ENCODE measurements at regions not wholly inside any gene's neighbourhood (a gene's known extent, or its start where the extent isn't known, plus 50 kb on each side); places are given as distances from the start of the nearest gene placed in this dataset.

DNA sequence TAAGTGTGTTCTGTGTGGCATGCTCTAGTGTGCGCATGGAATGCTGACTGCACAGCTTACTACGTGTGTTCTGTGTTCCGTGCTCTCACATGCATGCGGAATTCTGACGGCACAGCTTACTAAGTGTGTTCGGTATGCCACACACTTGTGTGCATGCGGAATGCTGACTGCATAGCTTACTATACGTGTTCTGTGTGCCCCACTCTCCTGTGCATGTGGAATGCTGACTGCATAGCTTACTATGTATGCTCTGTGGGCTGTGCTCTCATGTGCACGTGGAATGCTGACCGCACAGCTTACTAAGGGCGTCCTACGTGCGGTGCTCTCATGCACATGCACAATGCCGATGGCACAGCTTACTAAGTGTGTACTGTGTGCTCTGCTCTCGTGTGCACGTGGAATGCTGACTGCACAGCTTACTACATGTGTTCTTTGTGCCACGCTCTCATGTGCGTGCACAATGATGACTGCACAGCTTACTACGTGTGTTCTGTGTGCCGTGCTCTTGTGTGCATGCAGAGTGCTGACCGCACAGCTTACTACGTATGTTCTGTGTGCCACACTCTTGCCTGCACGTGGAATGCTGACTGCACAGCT lies 548.9 kb downstream of the IRX1 start:
- WGBS, 2 donors = 89 to 94% methylated on average over 23 of the region's 23 CpGs
- TF ChIP-seq POLR2A (IDR thresholded peaks at IDR 0.05) (no peak), CTCF (IDR thresholded peaks at IDR 0.05) (no peak)
- H3K27ac ChIP-seq = no peak overlapping the region
- H3K4me1 ChIP-seq = no peaks in the 10 kb centered on the region
- no peaks in the 10 kb centered on the region for H3K27me3 ChIP-seq
- intact Hi-C loops (cut with DNase I) = no loop called here
- DNase-seq = no peak
- H3K9me3 ChIP-seq = no peaks in the 10 kb centered on the region
- no peaks in the 10 kb centered on the region for H3K36me3 ChIP-seq
- no peak overlapping the region for H3K4me3 ChIP-seq (replicated peaks in 1 of 3)

DNA sequence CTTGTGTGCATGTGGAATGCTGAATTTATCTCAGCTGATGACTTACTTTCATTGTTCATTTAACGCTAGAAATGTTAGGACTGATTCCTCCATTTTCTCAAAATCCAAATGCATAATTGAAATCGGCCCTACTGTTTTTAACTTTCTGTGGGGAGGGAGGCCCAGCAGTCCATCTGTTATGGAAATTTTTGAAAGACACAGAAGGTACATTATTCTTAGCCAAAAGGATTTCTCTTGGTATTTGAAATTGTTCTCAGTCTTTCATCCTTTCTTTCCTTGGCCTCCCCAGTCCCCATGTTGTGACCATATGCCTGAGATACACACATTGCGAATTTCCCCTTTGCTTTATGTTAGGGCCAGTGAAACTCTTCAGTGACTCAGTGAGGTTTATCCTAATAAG lies 549.9 kb downstream of the IRX1 start:
- 83 to 91% methylated on average over 3 of the region's 3 CpGs for WGBS, 2 donors
- intact Hi-C loops (cut with DNase I) = no loop called here
- no peaks in the 10 kb centered on the region for H3K27me3 ChIP-seq
- H3K36me3 ChIP-seq = no peaks in the 10 kb centered on the region
- DNase-seq = no peak
- H3K27ac ChIP-seq = no peak overlapping the region
- TF ChIP-seq CTCF (IDR thresholded peaks at IDR 0.05) (no peak), POLR2A (IDR thresholded peaks at IDR 0.05) (no peak)
- no peak overlapping the region for H3K4me3 ChIP-seq (replicated peaks in 1 of 3)
- no peaks in the 10 kb centered on the region for H3K9me3 ChIP-seq
- H3K4me1 ChIP-seq = no peaks in the 10 kb centered on the region

DNA sequence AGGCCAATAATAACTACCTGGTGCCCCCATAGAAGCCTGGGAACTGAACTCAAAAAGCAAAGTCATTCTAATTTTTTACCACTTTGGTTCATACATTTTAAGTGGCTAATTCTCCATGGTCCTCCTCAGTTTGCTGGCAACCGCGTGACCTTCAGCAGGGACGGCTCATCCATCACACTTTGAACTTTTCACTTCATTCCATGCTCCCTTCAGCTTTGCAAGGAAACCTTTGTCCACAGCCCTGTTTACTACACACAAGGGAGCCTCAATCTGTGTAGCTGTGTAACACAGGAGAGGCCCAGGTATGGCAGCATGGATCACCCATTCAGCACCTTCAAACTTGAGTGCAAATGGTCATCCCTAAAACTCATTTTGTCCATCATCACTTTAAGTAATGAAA lies 552.4 kb downstream of the IRX1 start:
- 90 to 93% methylated on average over 3 of the region's 3 CpGs for WGBS, 2 donors
- Histone ChIP-seq H3K4me3 (replicated peaks in 1 of 3) (no peak overlapping the region), H3K27me3 (no peaks in the 10 kb centered on the region), H3K36me3 (no peaks in the 10 kb centered on the region), H3K4me1 (no peaks in the 10 kb centered on the region), H3K9me3 (no peaks in the 10 kb centered on the region), H3K27ac (no peak overlapping the region)
- TF ChIP-seq CTCF (IDR thresholded peaks at IDR 0.05) = no peak
- TF ChIP-seq POLR2A (IDR thresholded peaks at IDR 0.05) = no peak
- intact Hi-C loops (cut with DNase I) = no loop called here
- no peak for DNase-seq

DNA sequence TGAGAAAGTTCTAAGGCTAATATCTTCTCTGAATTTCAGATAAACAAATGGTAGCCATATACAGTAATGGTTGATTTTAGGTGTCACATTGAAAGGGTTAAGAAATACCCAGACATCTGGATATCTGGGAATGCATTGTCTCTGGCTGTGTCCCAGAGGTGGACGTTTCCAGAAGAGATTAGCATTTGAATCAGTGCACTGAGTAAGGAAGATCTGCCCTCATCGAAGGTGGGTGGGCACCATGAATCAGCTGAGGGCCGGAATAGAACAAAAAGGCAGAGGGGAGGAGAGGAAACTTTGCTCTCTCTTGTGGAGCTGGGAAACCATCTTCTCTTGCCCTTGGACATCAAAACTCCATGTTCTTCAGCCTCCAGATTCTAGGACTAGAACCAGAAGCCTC lies 554.4 kb downstream of the IRX1 start:
- Histone ChIP-seq H3K4me1 (no peaks in the 10 kb centered on the region), H3K27me3 (no peaks in the 10 kb centered on the region), H3K36me3 (no peaks in the 10 kb centered on the region), H3K9me3 (no peaks in the 10 kb centered on the region), H3K4me3 (replicated peaks in 1 of 3) (no peak overlapping the region), H3K27ac (no peak overlapping the region)
- TF ChIP-seq CTCF (IDR thresholded peaks at IDR 0.05) (no peak), POLR2A (IDR thresholded peaks at IDR 0.05) (no peak)
- no peak for DNase-seq
- 71 to 76% methylated on average over 3 of the region's 3 CpGs for WGBS, 2 donors
- intact Hi-C loops (cut with DNase I) = no loop called here

DNA sequence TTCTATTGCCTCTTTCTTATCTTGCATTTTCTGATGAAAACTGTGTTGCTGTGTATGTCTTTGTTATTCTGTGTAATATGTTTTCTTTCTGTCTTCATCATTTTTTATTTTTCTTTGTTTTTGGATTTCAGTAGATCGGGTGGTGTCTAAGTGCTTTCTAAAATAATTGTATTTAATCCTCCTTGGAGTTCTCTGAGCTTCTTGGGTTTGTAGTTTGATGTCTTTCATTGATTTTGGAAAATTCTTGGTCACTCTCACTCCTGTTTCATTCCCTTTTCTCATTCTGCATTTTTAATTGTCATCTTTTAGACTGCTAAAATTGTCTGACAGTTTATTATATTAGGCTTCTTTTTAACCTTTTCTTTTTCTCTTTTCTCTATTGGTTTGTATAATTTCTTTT lies 560.5 kb downstream of the IRX1 start:
- no peaks in the 10 kb centered on the region for H3K36me3 ChIP-seq
- H3K27ac ChIP-seq = no peak overlapping the region
- no peaks in the 10 kb centered on the region for H3K27me3 ChIP-seq
- 82 to 86% methylated on average over 1 of the region's 1 CpG for WGBS, 2 donors
- H3K4me1 ChIP-seq = no peaks in the 10 kb centered on the region
- H3K4me3 ChIP-seq (replicated peaks in 1 of 3) = no peak overlapping the region
- no peak for DNase-seq
- intact Hi-C loops (cut with DNase I) = no loop called here
- H3K9me3 ChIP-seq = no peaks in the 10 kb centered on the region
- TF ChIP-seq CTCF (IDR thresholded peaks at IDR 0.05) (no peak), POLR2A (IDR thresholded peaks at IDR 0.05) (no peak)

Measured in thyroid gland (tissue), 4 donors.